Left lung (tissue), 4 donors: ENCODE measurements at regions not wholly inside any gene's neighbourhood (a gene's known extent, or its start where the extent isn't known, plus 50 kb on each side); places are given as distances from the start of the nearest gene placed in this dataset.

Source experiments
- ATAC-seq: fragments of 200-7000 bp; cut with Tn5 transposase; one replicate; pipeline ENCODE4 v1.9.1; 2020; ENCODE audit warnings: moderate library complexity
- DNase-seq, 4 donors: peaks; one replicate each; pipeline ENCODE4 v3.0.0-alpha.2; 2013 to 2020
- H3K27ac ChIP-seq, 2 donors: fragments of 200-600 bp; sonication (generic) in 1 of 2; one replicate each; pipeline versions ENCODE4 v1.5.0 to v1.8.0; 2020 to 2021
- H3K27me3 ChIP-seq, 2 donors: fragments of 200-600 bp; sonication (generic) in 1 of 2; one replicate each; pipeline versions ENCODE4 v1.5.0 to v1.8.0; 2020 to 2021
- H3K36me3 ChIP-seq, 2 donors: fragments of 200-600 bp; sonication (generic) in 1 of 2; one replicate each; pipeline versions ENCODE4 v1.5.0 to v1.8.0; 2020 to 2021
- H3K4me1 ChIP-seq, 2 donors: fragments of 200-600 bp; one replicate each; pipeline ENCODE4 v1.8.0; 2021
- H3K4me3 ChIP-seq, 2 donors: fragments of 200-600 bp; sonication (generic) in 1 of 2; one replicate each; pipeline versions ENCODE4 v1.5.0 to v1.8.0; 2020 to 2021; ENCODE audit warnings: mild to moderate bottlenecking in 1 of 2
- H3K9me3 ChIP-seq, 2 donors: fragments of 200-600 bp; sonication (generic) in 1 of 2; one replicate each; pipeline versions ENCODE4 v1.5.0 to v1.8.0; 2020 to 2021
- CTCF ChIP-seq, 2 donors: fragments of 200-600 bp; sonication (generic) in 1 of 2; IDR thresholded peaks; one replicate each; pipeline versions ENCODE4 v1.5.0 to v1.8.0; 2021; ENCODE audit warnings: antibody characterized with exemption in 2 of 2
- intact Hi-C, 2 donors: fragments of 100-400 bp; cut with DNase I; formaldehyde crosslinking; loops; one replicate each; pipeline versions ENCODE4 v1.11.2 to v1.14.2; 2022
- donor health status: DM: no; HTN: yes; CAD: no.
- donor health status: DM: no; HTN: no; CAD: no.

GRCh38 chr5:135702191-135702590 lies 123.4 kb upstream of the CXCL14 start:
- TF ChIP-seq CTCF (IDR thresholded peaks at IDR 0.05) = no peak
- ATAC-seq = no peak
- Histone ChIP-seq H3K4me3 (no peak overlapping the region), H3K27me3 (no peaks in the 10 kb centered on the region), H3K4me1 (no peaks in the 10 kb centered on the region), H3K9me3 (no peaks in the 10 kb centered on the region), H3K27ac (no peak overlapping the region), H3K36me3 (no peaks in the 10 kb centered on the region)
- no peak for DNase-seq
- intact Hi-C loops = no loop called here

- Histone ChIP-seq H3K4me3 (no peak overlapping the region), H3K4me1 (no peaks in the 10 kb centered on the region), H3K9me3 (no peaks in the 10 kb centered on the region), H3K27me3 (peaks cover 0 to 7% of the 10 kb centered on the region in 2 donors), H3K27ac (no peak overlapping the region), H3K36me3 (no peaks in the 10 kb centered on the region)
- no peak for TF ChIP-seq CTCF (IDR thresholded peaks at IDR 0.05)
- ATAC-seq (no peak), DNase-seq (no peak)
- intact Hi-C loops = no loop called here
Measured at GRCh38 chr5:135700731-135701130, 121.9 kb upstream of the CXCL14 start.

- H3K27me3 ChIP-seq = peaks cover 0 to 15% of the 10 kb centered on the region in 2 donors
- no peak overlapping the region for H3K27ac ChIP-seq
- H3K36me3 ChIP-seq = no peaks in the 10 kb centered on the region
- ATAC-seq (no peak), DNase-seq (no peak)
- H3K4me1 ChIP-seq = no peaks in the 10 kb centered on the region
- intact Hi-C loops = no loop called here
- TF ChIP-seq CTCF (IDR thresholded peaks at IDR 0.05) = no peak
- no peak overlapping the region for H3K4me3 ChIP-seq
- H3K9me3 ChIP-seq = no peaks in the 10 kb centered on the region
Measured at GRCh38 chr5:135697959-135698345, 119.2 kb upstream of the CXCL14 start.

- TF ChIP-seq CTCF (IDR thresholded peaks at IDR 0.05) = no peak
- Histone ChIP-seq H3K36me3 (no peaks in the 10 kb centered on the region), H3K27me3 (peaks cover 0 to 15% of the 10 kb centered on the region in 2 donors), H3K4me1 (no peaks in the 10 kb centered on the region), H3K9me3 (no peaks in the 10 kb centered on the region), H3K27ac (no peak overlapping the region), H3K4me3 (no peak overlapping the region)
- DNase-seq (no peak), ATAC-seq (no peak)
- intact Hi-C loops = no loop called here
Measured at GRCh38 chr5:135697251-135697958, 118.6 kb upstream of the CXCL14 start.

GRCh38 chr5:135696317-135696716 lies 117.5 kb upstream of the CXCL14 start:
- Histone ChIP-seq H3K9me3 (no peaks in the 10 kb centered on the region), H3K4me1 (no peaks in the 10 kb centered on the region), H3K36me3 (no peaks in the 10 kb centered on the region), H3K27ac (no peak overlapping the region), H3K27me3 (peaks cover 0 to 15% of the 10 kb centered on the region in 2 donors), H3K4me3 (no peak overlapping the region)
- no peak for TF ChIP-seq CTCF (IDR thresholded peaks at IDR 0.05)
- intact Hi-C loops = no loop called here
- no peak for ATAC-seq
- DNase-seq = no peak
